ENCODE measurements at regions not wholly inside any gene's neighbourhood (a gene's known extent, or its start where the extent isn't known, plus 50 kb on each side); places are given as distances from the start of the nearest gene placed in this dataset.

DNA sequence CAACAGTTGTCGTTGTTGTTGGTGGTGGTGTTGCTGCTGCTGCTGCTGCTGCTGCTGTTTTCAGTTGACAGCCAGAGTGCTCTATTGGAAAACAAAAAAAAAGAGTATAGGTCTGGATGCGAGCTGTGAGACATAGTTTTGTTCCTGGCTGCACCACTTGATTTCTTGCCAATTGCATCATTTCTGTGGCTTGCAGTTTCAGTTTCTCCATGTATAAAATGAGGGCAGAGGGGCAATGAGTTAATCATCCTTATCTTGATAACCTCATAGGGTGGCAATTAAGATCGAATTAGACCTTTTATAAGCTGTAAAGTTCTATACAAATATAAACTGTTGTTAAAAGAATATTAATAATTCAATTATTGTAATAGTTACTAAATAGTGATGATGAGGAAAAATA is 156.7 kb downstream of the DMRTA2 start:
- DNase-seq (ENCODE audit: low spot score), result no peak
- no peak for ATAC-seq
- no peak overlapping the region for H3K4me2 ChIP-seq
- H3K4me1 ChIP-seq (ENCODE audit: insufficient read depth), result peaks cover 3% of the 10 kb centered on the region
- H3K36me3 ChIP-seq (ENCODE audit: insufficient read depth), result no peaks in the 10 kb centered on the region
- TF ChIP-seq REST (IDR thresholded peaks at IDR 0.05; ENCODE audit: unreplicated experiment), result no peak
- no peak for TF ChIP-seq EZH2 (IDR thresholded peaks at IDR 0.05; ENCODE audit: low read depth, unreplicated experiment)
- TF ChIP-seq ZNF331 (CRISPR knock-in tag; IDR thresholded peaks at IDR 0.05; ENCODE audit: low read depth), result no peak
- TF ChIP-seq, protein P1, sequence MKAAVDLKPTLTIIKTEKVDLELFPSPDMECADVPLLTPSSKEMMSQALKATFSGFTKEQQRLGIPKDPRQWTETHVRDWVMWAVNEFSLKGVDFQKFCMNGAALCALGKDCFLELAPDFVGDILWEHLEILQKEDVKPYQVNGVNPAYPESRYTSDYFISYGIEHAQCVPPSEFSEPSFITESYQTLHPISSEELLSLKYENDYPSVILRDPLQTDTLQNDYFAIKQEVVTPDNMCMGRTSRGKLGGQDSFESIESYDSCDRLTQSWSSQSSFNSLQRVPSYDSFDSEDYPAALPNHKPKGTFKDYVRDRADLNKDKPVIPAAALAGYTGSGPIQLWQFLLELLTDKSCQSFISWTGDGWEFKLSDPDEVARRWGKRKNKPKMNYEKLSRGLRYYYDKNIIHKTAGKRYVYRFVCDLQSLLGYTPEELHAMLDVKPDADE (IDR thresholded peaks at IDR 0.05), result no peak
- TF ChIP-seq EZH2phosphoT487 (IDR thresholded peaks at IDR 0.05; ENCODE audit: unreplicated experiment), result no peak
- TF ChIP-seq ZNF114 (CRISPR knock-in tag; IDR thresholded peaks at IDR 0.05), result no peak
- TF ChIP-seq STAT1 (IDR thresholded peaks at IDR 0.05; ENCODE audit: unreplicated experiment), result no peak
- no peak for TF ChIP-seq JUNB (IDR thresholded peaks at IDR 0.05; ENCODE audit: unreplicated experiment)
- no peak for TF ChIP-seq CTCF (conservative IDR thresholded peaks at IDR 0.05; ENCODE audit: low read depth in 2 of 2)
- TF ChIP-seq POLR2AphosphoS5 (IDR thresholded peaks at IDR 0.05; ENCODE audit: low read depth), result no peak
- no peak for TF ChIP-seq CREB1 (CRISPR knock-in tag; IDR thresholded peaks at IDR 0.05; ENCODE audit: low read depth)
- TF ChIP-seq NANOG (IDR thresholded peaks at IDR 0.05; ENCODE audit: borderline replicate concordance), result no peak
- H3K27me3 ChIP-seq (ENCODE audit: insufficient read depth), result no peaks in the 10 kb centered on the region
- H3K4me1 Mint-ChIP-seq, result peaks cover 11% of the 10 kb centered on the region
- no peaks in the 10 kb centered on the region; the same call in 1 of the 2 replicates for H4K20me1 ChIP-seq (replicated peaks; ENCODE audit: insufficient read depth)
- H3K27ac Mint-ChIP-seq, result no peak overlapping the region
- H3K4me3 Mint-ChIP-seq, result no peak overlapping the region
- H2AFZ ChIP-seq, result no peak overlapping the region
- peaks cover 4% of the 10 kb centered on the region for H3K27me3 Mint-ChIP-seq (ENCODE audit: insufficient read depth, low read depth, poor library complexity)
- no peak overlapping the region for H3K27ac ChIP-seq (ENCODE audit: low read depth)
- H3K9me3 Mint-ChIP-seq, result no peaks in the 10 kb centered on the region
- H3F3A ChIP-seq (replicated peaks; ENCODE audit: low read depth), result no peaks in the 10 kb centered on the region
- H3K9me2 ChIP-seq (ENCODE audit: insufficient read depth), result no peaks in the 10 kb centered on the region
- no peak overlapping the region for H3K4me3 ChIP-seq
- no peaks in the 10 kb centered on the region for H3K36me3 Mint-ChIP-seq (ENCODE audit: low read depth)
- H3K79me2 ChIP-seq (replicated peaks; ENCODE audit: insufficient read depth), result no peaks in the 10 kb centered on the region

All from GM23338 (cell line).